Left lung (tissue), 4 donors: ENCODE measurements at regions not wholly inside any gene's neighbourhood (a gene's known extent, or its start where the extent isn't known, plus 50 kb on each side); places are given as distances from the start of the nearest gene placed in this dataset.

ENCODE experiments used
- ATAC-seq: fragments of 200-7000 bp; cut with Tn5 transposase; one replicate; pipeline ENCODE4 v1.9.1; 2020; ENCODE audit warnings: moderate library complexity
- DNase-seq, 4 donors: peaks; one replicate each; pipeline ENCODE4 v3.0.0-alpha.2; 2013 to 2020
- H3K27ac ChIP-seq, 2 donors: fragments of 200-600 bp; sonication (generic) in 1 of 2; one replicate each; pipeline versions ENCODE4 v1.5.0 to v1.8.0; 2020 to 2021
- H3K27me3 ChIP-seq, 2 donors: fragments of 200-600 bp; sonication (generic) in 1 of 2; one replicate each; pipeline versions ENCODE4 v1.5.0 to v1.8.0; 2020 to 2021
- H3K36me3 ChIP-seq, 2 donors: fragments of 200-600 bp; sonication (generic) in 1 of 2; one replicate each; pipeline versions ENCODE4 v1.5.0 to v1.8.0; 2020 to 2021
- H3K4me1 ChIP-seq, 2 donors: fragments of 200-600 bp; one replicate each; pipeline ENCODE4 v1.8.0; 2021
- H3K4me3 ChIP-seq, 2 donors: fragments of 200-600 bp; sonication (generic) in 1 of 2; one replicate each; pipeline versions ENCODE4 v1.5.0 to v1.8.0; 2020 to 2021; ENCODE audit warnings: mild to moderate bottlenecking in 1 of 2
- H3K9me3 ChIP-seq, 2 donors: fragments of 200-600 bp; sonication (generic) in 1 of 2; one replicate each; pipeline versions ENCODE4 v1.5.0 to v1.8.0; 2020 to 2021
- intact Hi-C, 2 donors: fragments of 100-400 bp; cut with DNase I; formaldehyde crosslinking; loops; one replicate each; pipeline versions ENCODE4 v1.11.2 to v1.14.2; 2022
- TF ChIP-seq, protein P1 (sequence below), 2 donors: fragments of 200-600 bp; sonication (generic) in 1 of 2; IDR thresholded peaks; one replicate each; pipeline versions ENCODE4 v1.5.0 to v1.8.0; 2021; ENCODE audit warnings: antibody characterized with exemption in 2 of 2
- donor health status: DM: no; HTN: yes; CAD: no.
- donor health status: DM: no; HTN: no; CAD: no.

DNA sequence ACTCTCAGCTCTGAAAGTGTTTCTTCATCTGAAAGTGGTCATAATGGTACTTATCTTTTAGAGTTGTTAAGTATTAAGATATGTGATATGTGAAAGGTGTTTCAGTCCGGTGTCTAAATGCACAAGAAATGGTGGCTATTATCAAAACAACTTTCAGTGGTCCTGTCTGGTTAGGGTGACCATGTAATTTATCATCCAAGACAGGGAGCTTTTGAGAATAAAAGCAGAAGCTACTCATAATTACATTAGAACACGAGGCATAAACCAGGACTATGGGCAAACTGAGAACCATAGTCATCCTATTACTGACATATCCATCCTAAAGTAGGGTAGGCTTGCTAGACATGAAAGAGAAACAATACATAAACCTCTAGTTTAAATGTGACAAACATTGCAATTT lies 418.1 kb upstream of the SEMA6A start:
- no peaks in the 10 kb centered on the region for H3K27me3 ChIP-seq
- H3K36me3 ChIP-seq = no peaks in the 10 kb centered on the region
- H3K4me1 ChIP-seq = no peaks in the 10 kb centered on the region
- no peak overlapping the region for H3K27ac ChIP-seq
- no peak overlapping the region for H3K4me3 ChIP-seq
- no peak for ATAC-seq
- DNase-seq = no peak
- TF ChIP-seq, protein P1, sequence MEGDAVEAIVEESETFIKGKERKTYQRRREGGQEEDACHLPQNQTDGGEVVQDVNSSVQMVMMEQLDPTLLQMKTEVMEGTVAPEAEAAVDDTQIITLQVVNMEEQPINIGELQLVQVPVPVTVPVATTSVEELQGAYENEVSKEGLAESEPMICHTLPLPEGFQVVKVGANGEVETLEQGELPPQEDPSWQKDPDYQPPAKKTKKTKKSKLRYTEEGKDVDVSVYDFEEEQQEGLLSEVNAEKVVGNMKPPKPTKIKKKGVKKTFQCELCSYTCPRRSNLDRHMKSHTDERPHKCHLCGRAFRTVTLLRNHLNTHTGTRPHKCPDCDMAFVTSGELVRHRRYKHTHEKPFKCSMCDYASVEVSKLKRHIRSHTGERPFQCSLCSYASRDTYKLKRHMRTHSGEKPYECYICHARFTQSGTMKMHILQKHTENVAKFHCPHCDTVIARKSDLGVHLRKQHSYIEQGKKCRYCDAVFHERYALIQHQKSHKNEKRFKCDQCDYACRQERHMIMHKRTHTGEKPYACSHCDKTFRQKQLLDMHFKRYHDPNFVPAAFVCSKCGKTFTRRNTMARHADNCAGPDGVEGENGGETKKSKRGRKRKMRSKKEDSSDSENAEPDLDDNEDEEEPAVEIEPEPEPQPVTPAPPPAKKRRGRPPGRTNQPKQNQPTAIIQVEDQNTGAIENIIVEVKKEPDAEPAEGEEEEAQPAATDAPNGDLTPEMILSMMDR (IDR thresholded peaks at IDR 0.05) = no peak
- intact Hi-C loops = no loop called here
- H3K9me3 ChIP-seq = peaks cover 0 to 1% of the 10 kb centered on the region in 2 donors

DNA sequence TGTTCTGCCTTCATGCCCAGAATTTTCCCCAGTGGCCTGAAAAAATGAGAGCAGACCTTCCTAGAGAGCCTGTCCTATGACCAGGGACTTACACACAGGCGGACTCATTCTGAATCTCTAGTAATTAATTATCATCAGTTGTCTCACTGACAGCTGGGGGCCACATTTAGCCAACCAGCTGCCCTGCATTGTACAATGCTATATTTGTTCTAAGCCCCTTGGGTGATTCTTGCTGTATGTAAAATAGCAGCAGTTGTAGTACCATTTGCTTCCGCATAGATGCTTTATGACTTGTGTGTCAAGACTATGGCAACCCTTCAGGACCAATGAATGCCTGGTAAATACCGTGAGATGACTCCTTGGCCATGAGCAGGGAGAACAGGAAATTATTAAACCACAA lies 415.4 kb upstream of the SEMA6A start:
- no peak for ATAC-seq
- Histone ChIP-seq H3K4me3 (no peak overlapping the region), H3K27ac (no peak overlapping the region), H3K4me1 (no peaks in the 10 kb centered on the region), H3K36me3 (no peaks in the 10 kb centered on the region), H3K9me3 (peaks cover 0 to 2% of the 10 kb centered on the region in 2 donors), H3K27me3 (no peaks in the 10 kb centered on the region)
- intact Hi-C loops = no loop called here
- TF ChIP-seq, protein P1 (IDR thresholded peaks at IDR 0.05) = no peak
- no peak for DNase-seq

DNA sequence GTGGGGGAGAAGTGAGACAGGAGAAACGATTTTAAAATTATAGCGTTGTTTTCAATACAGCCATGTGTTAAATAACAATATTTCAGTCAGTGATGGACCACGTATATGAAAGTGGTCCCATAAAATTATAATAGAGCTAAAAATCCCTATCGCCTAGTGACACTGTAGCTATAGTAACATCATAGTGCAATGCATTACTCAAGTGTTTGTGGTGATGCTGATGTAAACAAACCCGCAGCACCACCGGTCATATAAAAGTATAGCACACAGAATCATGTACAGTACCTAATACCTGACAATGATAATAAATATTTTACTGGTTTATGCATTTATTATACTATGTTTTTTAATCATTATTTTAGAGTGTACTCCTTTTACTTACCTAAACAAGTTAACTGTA lies 407.4 kb upstream of the SEMA6A start:
- Histone ChIP-seq H3K4me1 (no peaks in the 10 kb centered on the region), H3K36me3 (no peaks in the 10 kb centered on the region), H3K27ac (no peak overlapping the region), H3K9me3 (peaks cover 0 to 2% of the 10 kb centered on the region in 2 donors), H3K4me3 (no peak overlapping the region), H3K27me3 (no peaks in the 10 kb centered on the region)
- ATAC-seq (no peak), DNase-seq (no peak)
- intact Hi-C loops = no loop called here
- TF ChIP-seq, protein P1 (IDR thresholded peaks at IDR 0.05) = no peak

- no peak for ATAC-seq
- no peak for DNase-seq
- no peaks in the 10 kb centered on the region for H3K27me3 ChIP-seq
- TF ChIP-seq, protein P1 (IDR thresholded peaks at IDR 0.05) = no peak
- intact Hi-C loops = no loop called here
- no peaks in the 10 kb centered on the region for H3K9me3 ChIP-seq
- H3K36me3 ChIP-seq = no peaks in the 10 kb centered on the region
- no peaks in the 10 kb centered on the region for H3K4me1 ChIP-seq
- H3K4me3 ChIP-seq = no peak overlapping the region
- no peak overlapping the region for H3K27ac ChIP-seq
Measured at GRCh38 chr5:116980581-116980980, 406.0 kb upstream of the SEMA6A start.

DNA sequence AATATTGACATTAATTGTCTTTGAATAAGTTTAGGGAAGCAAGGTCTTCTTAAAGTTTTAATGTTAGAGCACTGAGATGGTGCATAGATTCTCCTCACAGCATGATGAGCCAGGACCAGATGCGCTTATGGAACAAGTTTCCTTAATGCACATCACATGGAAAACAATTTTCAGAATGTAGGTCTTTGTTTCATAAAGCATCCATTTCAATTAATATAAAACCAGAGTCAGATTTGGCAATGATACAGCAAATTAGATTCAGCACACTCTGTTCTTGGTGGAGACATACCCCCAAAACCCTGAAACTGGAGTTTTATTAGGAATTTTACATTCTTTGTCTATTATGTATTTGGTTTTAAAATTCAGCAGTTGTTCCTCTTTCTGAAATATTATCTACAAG lies 402.1 kb upstream of the SEMA6A start:
- H3K4me3 ChIP-seq = no peak overlapping the region
- TF ChIP-seq, protein P1 (IDR thresholded peaks at IDR 0.05) = no peak
- no peak overlapping the region for H3K27ac ChIP-seq
- no peaks in the 10 kb centered on the region for H3K27me3 ChIP-seq
- no peak for ATAC-seq
- H3K36me3 ChIP-seq = no peaks in the 10 kb centered on the region
- no peaks in the 10 kb centered on the region for H3K4me1 ChIP-seq
- no peaks in the 10 kb centered on the region for H3K9me3 ChIP-seq
- intact Hi-C loops = no loop called here
- DNase-seq = no peak
